HG02678 (cell line): ENCODE measurements at regions not wholly inside any gene's neighbourhood (a gene's known extent, or its start where the extent isn't known, plus 50 kb on each side); places are given as distances from the start of the nearest gene placed in this dataset.
"Not testable (repeated sequence)": the region's sequence is repeated elsewhere in the genome, so short reads cannot be mapped to it uniquely, and the experiment has no call there.

ENCODE experiments used
- ATAC-seq: cut with Tn5 transposase; IDR thresholded peaks from one replicate; pipeline ENCODE4 v1.9.1; 2021; ENCODE audit warnings: mild to moderate bottlenecking, moderate library complexity; ENCODE audit not compliant: unreplicated experiment

DNA sequence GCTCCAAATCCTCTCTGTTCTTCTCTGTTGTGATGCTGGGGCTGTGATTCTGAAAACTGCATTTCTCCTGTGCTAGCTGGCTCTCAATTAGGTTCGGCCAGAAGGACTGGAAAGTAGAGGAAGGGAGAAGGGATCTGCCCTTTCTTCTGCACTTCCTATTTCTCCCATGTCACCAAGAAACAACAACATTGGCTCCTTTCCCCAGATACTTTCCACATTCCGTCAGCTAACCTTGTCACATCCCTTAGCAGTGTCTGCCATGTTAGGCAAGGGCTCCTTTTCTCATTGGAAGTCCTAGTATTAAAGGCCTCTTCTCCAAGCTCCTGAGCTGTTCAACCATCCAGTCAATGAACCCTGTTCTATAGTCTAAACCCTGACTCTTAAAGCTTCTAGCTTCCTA lies 171.1 kb downstream of the ZNF621 start:
- no peak for ATAC-seq

- not testable (repeated sequence) for ATAC-seq
Observed at GRCh38 chr3:40698611-40699010, 173.9 kb downstream of the ZNF621 start.

DNA sequence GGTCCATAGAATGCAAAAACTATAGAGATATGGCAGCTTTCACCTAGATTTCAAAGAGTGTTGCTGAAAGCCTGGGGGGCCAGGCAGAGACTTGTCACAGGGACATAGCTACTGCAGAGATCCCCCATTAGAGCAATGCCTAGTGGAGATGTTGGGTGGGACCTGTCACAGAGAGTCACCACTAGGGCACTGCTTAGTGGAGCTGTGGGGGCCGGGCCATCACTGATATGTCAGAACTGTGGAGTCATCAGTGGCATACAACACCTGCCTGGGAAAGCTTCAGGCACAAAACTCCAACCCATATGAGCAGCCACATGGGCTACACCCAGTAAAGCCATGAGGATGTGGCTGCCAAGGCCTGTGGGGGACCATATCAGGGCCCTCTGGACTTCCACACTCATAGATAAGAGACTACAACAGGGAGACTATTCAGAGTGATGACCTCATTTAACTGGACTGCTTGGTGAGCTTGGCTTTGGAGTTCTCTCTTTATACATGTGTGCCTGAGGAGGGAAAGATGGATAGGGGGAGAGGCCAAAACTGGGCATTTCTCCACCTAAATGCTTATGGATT lies 176.3 kb downstream of the ZNF621 start:
- ATAC-seq: no peak

DNA sequence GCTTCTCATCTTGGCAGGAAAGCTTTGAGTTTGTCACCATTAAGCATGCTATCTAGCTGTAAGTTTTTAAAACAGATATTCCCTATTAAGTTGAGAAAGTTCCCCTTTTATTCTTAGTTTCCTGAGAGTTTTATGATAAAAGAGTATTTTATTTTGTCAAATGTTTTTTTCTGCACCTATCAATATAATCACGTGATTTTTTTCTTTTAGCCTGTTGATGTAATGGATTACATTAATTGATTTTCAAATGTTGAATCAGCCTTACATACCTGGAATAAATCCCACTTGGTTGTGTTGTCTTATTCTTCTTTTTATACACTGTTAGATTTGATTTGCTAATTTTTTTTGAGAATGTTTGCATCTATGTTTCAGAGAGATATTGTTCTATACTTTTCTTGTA lies 179.5 kb downstream of the ZNF621 start:
- ATAC-seq: no peak

GRCh38 chr3:40705663-40706062 lies 180.9 kb downstream of the ZNF621 start:
- ATAC-seq: no peak

- ATAC-seq: no peak
Observed at GRCh38 chr3:40713306-40713705, 188.5 kb downstream of the ZNF621 start.

DNA sequence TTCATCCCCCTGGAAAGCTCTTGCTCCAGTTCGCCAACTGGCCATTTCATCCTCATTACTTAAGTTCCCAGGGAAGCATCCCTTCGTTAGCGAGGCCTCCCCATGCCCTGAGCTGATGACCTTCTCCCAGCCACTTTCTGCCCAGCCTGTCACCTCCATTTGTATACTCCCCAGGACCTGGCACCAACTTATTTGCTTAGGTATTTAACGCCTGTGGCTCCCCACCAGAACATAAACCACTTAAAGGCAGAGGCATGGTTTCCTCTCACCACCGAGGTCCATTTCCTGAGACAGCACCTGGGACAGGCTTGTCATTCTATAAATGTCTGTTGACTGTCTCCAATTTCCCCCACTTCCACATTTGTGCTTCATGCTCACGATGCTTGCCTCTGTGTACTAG lies 189.0 kb downstream of the ZNF621 start:
- ATAC-seq: no peak

DNA sequence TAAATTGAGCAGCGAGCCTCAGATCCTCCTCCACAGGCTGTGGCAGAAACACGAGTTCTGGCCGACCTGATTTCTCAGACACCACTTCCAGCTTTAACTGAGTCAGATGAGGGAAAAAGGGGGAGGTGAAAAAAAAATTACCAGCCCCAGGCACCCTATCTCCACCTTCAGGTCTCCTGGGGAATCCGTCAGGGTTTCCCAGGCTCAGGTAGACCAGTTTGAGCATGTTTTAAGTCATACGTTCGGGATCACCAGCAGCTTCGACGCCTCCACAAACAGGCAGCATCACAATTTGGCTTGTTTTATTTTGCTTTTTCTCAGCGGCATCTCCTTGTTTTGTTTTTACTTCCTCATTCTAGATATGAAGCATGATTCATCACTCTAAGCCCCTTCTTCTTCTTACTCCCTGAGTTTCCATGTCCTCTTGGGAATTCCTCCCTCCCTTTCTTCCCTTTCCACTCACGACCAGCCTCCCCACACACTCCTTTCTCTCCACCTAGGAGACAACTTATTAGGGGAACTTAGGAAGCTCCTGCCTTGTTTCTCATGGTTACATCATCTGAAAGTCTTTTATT lies 190.1 kb downstream of the ZNF621 start:
- no peak for ATAC-seq

DNA sequence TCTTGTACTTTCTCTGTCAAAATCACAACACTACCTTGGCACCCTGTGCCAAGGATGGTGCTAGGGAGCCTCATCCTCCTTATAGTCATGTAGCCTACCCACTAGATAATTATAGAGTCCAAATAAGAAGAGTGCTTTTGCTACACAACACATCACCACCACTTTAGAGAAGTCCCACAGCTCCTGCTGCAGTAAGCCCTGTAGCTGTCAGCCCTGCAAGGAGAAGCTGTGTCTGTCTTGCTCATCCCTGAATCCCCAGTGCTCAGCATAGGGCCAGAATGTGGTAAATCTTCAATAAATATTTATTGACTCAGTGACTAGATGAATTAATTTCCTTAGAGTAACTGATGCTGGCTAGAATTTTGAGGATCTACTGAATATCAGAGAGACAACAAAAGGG lies 190.8 kb downstream of the ZNF621 start:
- no peak for ATAC-seq

GRCh38 chr3:40717471-40717870 lies 192.7 kb downstream of the ZNF621 start:
- ATAC-seq: no peak

- peak; percentile 21 for ATAC-seq
Observed at GRCh38 chr3:40718209-40718608, 193.4 kb downstream of the ZNF621 start.

GRCh38 chr3:40718681-40719080 lies 193.9 kb downstream of the ZNF621 start:
- ATAC-seq: peak; percentile 94

DNA sequence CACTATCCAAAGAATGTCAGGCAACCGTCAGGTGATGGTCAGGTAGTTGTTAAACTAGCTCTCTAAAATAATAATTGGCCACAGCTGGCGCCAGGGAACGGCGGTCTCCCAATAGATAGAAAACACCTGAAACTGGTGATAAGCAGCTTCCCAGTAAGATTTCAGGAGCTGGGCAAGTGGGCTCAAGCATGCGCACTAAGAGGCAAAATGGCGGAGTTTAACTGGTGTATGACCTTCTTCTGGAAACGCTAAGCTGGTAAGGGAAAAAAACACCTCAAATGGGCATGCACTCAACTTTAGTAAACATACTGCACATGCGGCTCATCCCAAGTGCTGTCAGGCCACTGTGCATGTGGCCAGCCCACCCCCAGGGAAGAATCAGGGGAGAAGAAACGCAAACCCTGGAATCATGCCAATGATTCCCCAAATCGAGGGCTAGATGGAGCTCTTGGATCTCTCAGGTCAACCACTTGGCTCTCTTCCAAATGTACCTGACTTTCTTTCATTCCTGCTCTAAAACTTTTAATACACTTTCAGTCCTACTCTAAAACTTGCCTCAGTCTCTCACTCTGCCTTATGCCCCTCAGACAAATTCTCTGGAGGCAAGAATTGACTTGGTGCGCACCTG lies 195.0 kb downstream of the ZNF621 start:
- ATAC-seq: no peak

DNA sequence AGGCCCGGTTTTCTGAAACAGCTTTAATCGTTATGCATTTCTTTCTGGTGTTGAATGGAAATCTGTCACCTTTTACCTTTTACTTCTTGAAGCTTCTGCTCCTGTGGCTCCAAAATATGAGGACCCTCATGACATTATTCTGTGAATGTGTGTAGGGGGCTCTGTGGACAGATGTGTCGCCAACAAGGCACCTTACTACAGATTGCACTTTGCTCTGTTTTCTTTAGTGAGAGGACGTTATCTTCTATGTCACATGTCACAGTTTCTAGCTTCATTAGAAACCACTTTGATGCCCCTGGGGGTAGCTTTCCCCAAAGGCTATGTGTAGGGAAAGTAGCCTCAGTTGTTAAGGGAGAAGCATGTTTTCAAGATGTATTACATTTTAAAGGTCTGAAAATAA lies 195.6 kb downstream of the ZNF621 start:
- ATAC-seq: no peak

- ATAC-seq: no peak
Observed at GRCh38 chr3:40720863-40721262, 196.1 kb downstream of the ZNF621 start.

- no peak for ATAC-seq
Observed at GRCh38 chr3:40723083-40723660, 198.4 kb downstream of the ZNF621 start.

GRCh38 chr3:40725031-40725430 lies 200.3 kb downstream of the ZNF621 start:
- ATAC-seq: no peak

- ATAC-seq: no peak
Observed at GRCh38 chr3:40731445-40731844, 206.7 kb downstream of the ZNF621 start.

GRCh38 chr3:40736943-40737342 lies 212.2 kb downstream of the ZNF621 start:
- no peak for ATAC-seq

DNA sequence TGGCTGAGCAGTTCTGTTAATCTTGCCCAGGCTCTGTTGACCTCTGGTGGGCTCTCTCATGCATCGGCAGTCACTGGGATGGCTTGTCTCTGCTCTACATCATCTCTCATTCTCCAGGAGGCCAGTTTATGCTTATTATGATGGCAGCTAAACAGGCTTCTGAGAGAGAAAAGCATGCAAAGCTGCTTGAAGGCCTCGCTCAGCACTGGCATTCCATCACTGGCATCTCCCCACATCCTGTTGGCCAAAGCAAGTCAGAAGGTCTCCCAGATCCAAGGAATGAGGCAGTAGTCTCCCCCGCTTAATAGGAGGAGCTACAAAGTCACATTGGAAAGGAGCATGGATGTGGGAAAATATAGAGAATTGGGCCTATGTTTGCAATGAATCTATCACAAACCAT lies 212.6 kb downstream of the ZNF621 start:
- no peak for ATAC-seq

DNA sequence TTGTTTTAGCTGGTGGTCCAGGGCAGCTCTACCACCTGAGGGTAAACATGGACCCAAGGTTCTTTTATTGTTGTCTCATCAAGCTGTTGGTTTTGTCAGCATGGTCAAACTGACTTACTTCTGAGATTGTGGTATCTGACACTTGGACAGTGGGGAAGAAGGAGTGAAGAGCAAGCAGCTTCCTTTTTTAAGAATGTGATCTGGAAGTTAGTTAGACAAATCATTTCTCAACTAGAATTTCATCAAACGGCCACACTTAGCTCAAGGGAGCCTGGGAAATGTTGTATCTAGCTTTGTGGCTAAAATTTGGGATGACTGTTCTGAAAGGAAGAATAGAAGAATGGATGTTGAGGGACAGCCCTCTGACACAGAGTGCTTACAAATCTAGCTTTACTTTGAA lies 215.2 kb downstream of the ZNF621 start:
- ATAC-seq: no peak

DNA sequence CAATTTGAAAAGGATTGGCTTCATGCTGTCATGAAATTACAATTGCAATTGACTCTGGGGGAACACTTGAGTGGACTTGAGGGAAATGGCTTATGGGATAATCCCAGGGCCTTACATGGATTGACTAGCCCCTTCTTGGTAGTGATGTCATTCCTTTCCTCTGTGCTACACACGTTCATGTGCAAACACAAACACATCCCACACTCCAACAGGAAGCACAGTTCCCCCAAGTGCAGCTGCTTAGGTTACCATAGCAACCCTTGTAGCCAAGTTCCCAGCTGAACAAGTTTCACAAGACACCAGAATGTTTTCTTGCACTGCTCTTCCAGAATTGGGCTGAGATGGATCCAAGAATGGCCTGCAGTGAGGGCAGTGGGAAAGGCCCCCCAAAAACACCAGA lies 217.0 kb downstream of the ZNF621 start:
- no peak for ATAC-seq
